GM12878 (cell line): ENCODE measurements at regions not wholly inside any gene's neighbourhood (a gene's known extent, or its start where the extent isn't known, plus 50 kb on each side); places are given as distances from the start of the nearest gene placed in this dataset.

Source experiments
- CTCF ChIP-seq, 3 experiments: IDR thresholded peaks in 2 of 3; conservative IDR thresholded peaks in 1 of 3; 2 replicates each; pipeline ENCODE4 v1.5.1; 2011; ENCODE audit warnings: low read depth in 3 of 3, low read length in 3 of 3, mild to moderate bottlenecking in 3 of 3, control low read depth in 2 of 3, moderate library complexity in 2 of 3, inconsistent platforms in 1 of 3, mixed read lengths in 1 of 3; ENCODE audit not compliant: control insufficient read depth in 2 of 3, insufficient read depth in 1 of 3; ENCODE audit errors: extremely low read depth in 1 of 3
- ESRRA ChIP-seq: IDR thresholded peaks from 2 replicates; pipeline ENCODE4 v1.6.1; 2012; ENCODE audit warnings: mild to moderate bottlenecking, low read length, improper control_type of control experiment
- IKZF1 ChIP-seq: fragments of 450-650 bp; conservative IDR thresholded peaks from 2 replicates; pipeline ENCODE4 v1.6.1; 2017; ENCODE audit warnings: antibody characterized with exemption, mild to moderate bottlenecking
- MYC ChIP-seq: IDR thresholded peaks from 2 replicates; pipeline ENCODE4 v1.6.1; 2011; ENCODE audit warnings: mild to moderate bottlenecking, low read length, moderate library complexity, inconsistent platforms; ENCODE audit not compliant: insufficient read depth, insufficient replicate concordance, insufficient read length, severe bottlenecking
- NFIC ChIP-seq: IDR thresholded peaks from 2 replicates; pipeline ENCODE4 v1.6.1; 2012; ENCODE audit warnings: low read depth, mild to moderate bottlenecking, inconsistent platforms, low read length, moderate library complexity
- NR2C2 ChIP-seq: IDR thresholded peaks from 2 replicates; pipeline ENCODE4 v1.6.1; 2011; ENCODE audit warnings: borderline replicate concordance, low read depth; ENCODE audit not compliant: control insufficient read depth, insufficient read length
- POLR2A ChIP-seq: IDR thresholded peaks from 2 replicates; pipeline ENCODE4 v1.6.1; 2011; ENCODE audit warnings: low read depth, mild to moderate bottlenecking, low read length
- SMAD1 ChIP-seq: fragments of 450-650 bp; IDR thresholded peaks from 2 replicates; pipeline ENCODE4 v1.6.1; 2018; ENCODE audit warnings: mild to moderate bottlenecking, low read depth; ENCODE audit not compliant: partially characterized antibody

- no peak for TF ChIP-seq NFIC
- no peak for TF ChIP-seq CTCF (IDR thresholded peaks at IDR 0.05 in 2 of 3, conservative IDR thresholded peaks at IDR 0.05 in 1 of 3; ENCODE audit: control insufficient read depth in 2 of 3, extremely low read depth in 1 of 3, insufficient read depth in 1 of 3, low read depth in 3 of 3, low read length in 3 of 3)
- no peak for TF ChIP-seq ESRRA
- TF ChIP-seq MYC = no peak
- no peak for TF ChIP-seq NR2C2
- TF ChIP-seq IKZF1 = no peak
- no peak for TF ChIP-seq POLR2A
- no peak for TF ChIP-seq SMAD1
Measured at GRCh38 chr1:54456361-54456760, 50.2 kb upstream of the SSBP3 start.
